Spleen (tissue), 7 donors: ENCODE measurements at regions not wholly inside any gene's neighbourhood (a gene's known extent, or its start where the extent isn't known, plus 50 kb on each side); places are given as distances from the start of the nearest gene placed in this dataset.

Experiments used
- POLR2A ChIP-seq, 3 donors: fragments of 450-650 bp; IDR thresholded peaks; one replicate each; pipeline ENCODE4 v1.5.1; 2017; ENCODE audit warnings: antibody characterized with exemption in 3 of 3, mild to moderate bottlenecking in 1 of 3
- TF ChIP-seq, protein P1 (sequence below), 11 experiments: fragments of 200-600 bp in 7 of 11; fragments of 450-650 bp in 4 of 11; sonication (generic) in 4 of 11; IDR thresholded peaks in 8 of 11; conservative IDR thresholded peaks in 3 of 11; 1 replicate in 7 of 11; 2 replicates in 4 of 11; pipeline versions ENCODE4 v1.4.0 to v1.8.0; 2016 to 2021; ENCODE audit warnings: antibody characterized with exemption in 11 of 11, inconsistent platforms in 4 of 11, mild to moderate bottlenecking in 1 of 11
- donor health status: DM: no; HTN: no; CAD: no; lungs with moderate emphysema.
- donor health status: DM: no; HTN: no; CAD: no.
- donor health status: DM: no; HTN: no; CAD: no.

DNA sequence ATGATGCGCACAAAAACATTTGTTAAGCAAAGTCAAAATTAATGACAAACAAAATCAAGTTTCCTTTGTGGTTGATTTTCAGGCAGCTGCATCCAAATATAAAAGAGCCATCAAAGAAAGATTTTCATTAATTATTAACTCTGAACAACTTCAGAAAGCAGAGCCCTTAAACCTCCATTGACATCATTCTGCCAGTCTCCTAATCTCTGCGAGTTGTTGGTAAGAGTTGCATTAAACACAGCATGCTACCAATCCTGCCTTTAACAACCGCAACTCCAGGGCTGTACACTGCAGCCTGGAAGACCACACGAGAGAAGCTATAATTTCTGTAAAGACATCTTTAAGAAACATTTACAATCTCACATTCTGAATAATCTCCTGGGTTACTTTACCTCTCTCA lies 204.6 kb downstream of the NR2F2 start:
- TF ChIP-seq, protein P1, sequence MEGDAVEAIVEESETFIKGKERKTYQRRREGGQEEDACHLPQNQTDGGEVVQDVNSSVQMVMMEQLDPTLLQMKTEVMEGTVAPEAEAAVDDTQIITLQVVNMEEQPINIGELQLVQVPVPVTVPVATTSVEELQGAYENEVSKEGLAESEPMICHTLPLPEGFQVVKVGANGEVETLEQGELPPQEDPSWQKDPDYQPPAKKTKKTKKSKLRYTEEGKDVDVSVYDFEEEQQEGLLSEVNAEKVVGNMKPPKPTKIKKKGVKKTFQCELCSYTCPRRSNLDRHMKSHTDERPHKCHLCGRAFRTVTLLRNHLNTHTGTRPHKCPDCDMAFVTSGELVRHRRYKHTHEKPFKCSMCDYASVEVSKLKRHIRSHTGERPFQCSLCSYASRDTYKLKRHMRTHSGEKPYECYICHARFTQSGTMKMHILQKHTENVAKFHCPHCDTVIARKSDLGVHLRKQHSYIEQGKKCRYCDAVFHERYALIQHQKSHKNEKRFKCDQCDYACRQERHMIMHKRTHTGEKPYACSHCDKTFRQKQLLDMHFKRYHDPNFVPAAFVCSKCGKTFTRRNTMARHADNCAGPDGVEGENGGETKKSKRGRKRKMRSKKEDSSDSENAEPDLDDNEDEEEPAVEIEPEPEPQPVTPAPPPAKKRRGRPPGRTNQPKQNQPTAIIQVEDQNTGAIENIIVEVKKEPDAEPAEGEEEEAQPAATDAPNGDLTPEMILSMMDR (IDR thresholded peaks at IDR 0.05 in 8 of 11, conservative IDR thresholded peaks at IDR 0.05 in 3 of 11), result no peak
- no peak for TF ChIP-seq POLR2A (IDR thresholded peaks at IDR 0.05)
